ENCODE measurements at regions not wholly inside any gene's neighbourhood (a gene's known extent, or its start where the extent isn't known, plus 50 kb on each side); places are given as distances from the start of the nearest gene placed in this dataset.

- no peak for DNase-seq
- no peak overlapping the region for H3K4me3 ChIP-seq (ENCODE audit: low read depth, low read length)
- no peaks in the 10 kb centered on the region for H3K4me1 ChIP-seq
These were observed 222.1 kb upstream of the NR2F2 start for GRCh38 chr15:96108405-96108804.

GRCh38 chr15:96109820-96110219 is 220.7 kb upstream of the NR2F2 start:
- Histone ChIP-seq H3K4me1 (no peaks in the 10 kb centered on the region), H3K36me3 (no peaks in the 10 kb centered on the region), H3K27me3 (no peaks in the 10 kb centered on the region), H3K4me3 (ENCODE audit: low read depth, low read length) (no peak overlapping the region), H3K9me3 (no peaks in the 10 kb centered on the region)
- no peak for TF ChIP-seq CTCF (IDR thresholded peaks at IDR 0.05; ENCODE audit: low read depth, low read length)
- DNase-seq, result no peak

More at GRCh38 chr15:96108405-96108804, 222.1 kb upstream of the NR2F2 start:
- H3K9me3 ChIP-seq, result no peaks in the 10 kb centered on the region
- no peak for TF ChIP-seq CTCF (IDR thresholded peaks at IDR 0.05; ENCODE audit: low read depth, low read length)
- H3K27me3 ChIP-seq, result no peaks in the 10 kb centered on the region
- no peaks in the 10 kb centered on the region for H3K36me3 ChIP-seq

GRCh38 chr15:96112018-96112417 is 218.5 kb upstream of the NR2F2 start:
- Histone ChIP-seq H3K4me1 (no peaks in the 10 kb centered on the region), H3K27me3 (no peaks in the 10 kb centered on the region), H3K9me3 (no peaks in the 10 kb centered on the region), H3K36me3 (no peaks in the 10 kb centered on the region), H3K4me3 (ENCODE audit: low read depth, low read length) (no peak overlapping the region)
- no peak for TF ChIP-seq CTCF (IDR thresholded peaks at IDR 0.05; ENCODE audit: low read depth, low read length)
- no peak for DNase-seq

GRCh38 chr15:96115642-96116041 is 214.9 kb upstream of the NR2F2 start:
- Histone ChIP-seq H3K36me3 (no peaks in the 10 kb centered on the region), H3K4me3 (ENCODE audit: low read depth, low read length) (no peak overlapping the region), H3K27me3 (no peaks in the 10 kb centered on the region), H3K9me3 (no peaks in the 10 kb centered on the region), H3K4me1 (no peaks in the 10 kb centered on the region)
- no peak for TF ChIP-seq CTCF (IDR thresholded peaks at IDR 0.05; ENCODE audit: low read depth, low read length)
- DNase-seq, result no peak

- Histone ChIP-seq H3K4me3 (ENCODE audit: low read depth, low read length) (no peak overlapping the region), H3K9me3 (no peaks in the 10 kb centered on the region), H3K4me1 (no peaks in the 10 kb centered on the region), H3K27me3 (no peaks in the 10 kb centered on the region), H3K36me3 (no peaks in the 10 kb centered on the region)
- no peak for DNase-seq
- no peak for TF ChIP-seq CTCF (IDR thresholded peaks at IDR 0.05; ENCODE audit: low read depth, low read length)
These were observed 213.2 kb upstream of the NR2F2 start for GRCh38 chr15:96117270-96117669.

GRCh38 chr15:96119734-96120133 is 210.8 kb upstream of the NR2F2 start:
- no peaks in the 10 kb centered on the region for H3K9me3 ChIP-seq
- no peak for DNase-seq
- no peak for TF ChIP-seq CTCF (IDR thresholded peaks at IDR 0.05; ENCODE audit: low read depth, low read length)
- H3K4me1 ChIP-seq, result no peaks in the 10 kb centered on the region
- no peak overlapping the region for H3K4me3 ChIP-seq (ENCODE audit: low read depth, low read length)
- H3K36me3 ChIP-seq, result no peaks in the 10 kb centered on the region
- no peaks in the 10 kb centered on the region for H3K27me3 ChIP-seq
